Nephron (organoid): ENCODE measurements at regions not wholly inside any gene's neighbourhood (a gene's known extent, or its start where the extent isn't known, plus 50 kb on each side); places are given as distances from the start of the nearest gene placed in this dataset.

Source experiments
- H3K27ac Mint-ChIP-seq, 3 experiments: 2 replicates each; pipeline ENCODE4 v1.8.0; 2020; ENCODE audit warnings: mixed read lengths in 3 of 3, mild to moderate bottlenecking in 2 of 3, moderate library complexity in 1 of 3
- H3K27me3 Mint-ChIP-seq: 2 replicates; pipeline ENCODE4 v1.8.0; 2021; ENCODE audit warnings: low read depth, mild to moderate bottlenecking, moderate library complexity, mixed read lengths
- H3K36me3 Mint-ChIP-seq: 2 replicates; pipeline ENCODE4 v1.8.0; 2020; ENCODE audit warnings: low read depth, mixed read lengths
- H3K4me1 Mint-ChIP-seq: 2 replicates; pipeline ENCODE4 v1.8.0; 2020; ENCODE audit warnings: mixed read lengths
- H3K4me3 Mint-ChIP-seq, 3 experiments: 2 replicates each; pipeline ENCODE4 v1.8.0; 2020; ENCODE audit warnings: mild to moderate bottlenecking in 3 of 3, mixed read lengths in 3 of 3, moderate library complexity in 2 of 3
- H3K9me3 Mint-ChIP-seq: 2 replicates; pipeline ENCODE4 v1.8.0; 2020; ENCODE audit warnings: mixed read lengths
- TF ChIP-seq, protein P1 (sequence below), 3 experiments: fragments of 200-600 bp; sonication (generic); IDR thresholded peaks; one replicate each; pipeline ENCODE4 v1.5.0; 2021; ENCODE audit warnings: antibody characterized with exemption in 3 of 3; ENCODE audit not compliant: unreplicated experiment in 3 of 3

DNA sequence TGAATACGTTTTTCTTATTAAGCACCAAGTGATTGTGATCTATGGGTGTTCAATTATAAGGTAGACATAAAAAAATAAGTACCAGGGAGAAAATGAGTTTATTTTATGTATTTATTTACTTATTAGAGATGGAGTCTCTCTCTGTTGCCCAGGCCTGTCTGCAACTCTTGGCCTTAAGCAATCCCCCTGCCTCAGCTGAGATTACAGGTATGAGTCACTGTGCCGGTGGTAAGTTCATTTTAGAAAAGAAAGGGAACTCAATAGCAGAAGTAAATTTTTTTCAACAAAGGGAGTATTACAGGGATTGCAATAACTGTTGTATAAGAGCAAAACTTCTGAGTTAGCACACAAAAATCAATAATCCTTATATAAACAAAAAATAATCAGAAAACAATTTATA, 98.7 kb upstream of the FUT9 start:
- Mint-ChIP-seq H3K27me3 (no peaks in the 10 kb centered on the region), H3K4me1 (peaks cover 6% of the 10 kb centered on the region), H3K4me3 (no peak overlapping the region), H3K27ac (no peak overlapping the region), H3K36me3 (no peaks in the 10 kb centered on the region), H3K9me3 (no peaks in the 10 kb centered on the region)
- TF ChIP-seq, protein P1, sequence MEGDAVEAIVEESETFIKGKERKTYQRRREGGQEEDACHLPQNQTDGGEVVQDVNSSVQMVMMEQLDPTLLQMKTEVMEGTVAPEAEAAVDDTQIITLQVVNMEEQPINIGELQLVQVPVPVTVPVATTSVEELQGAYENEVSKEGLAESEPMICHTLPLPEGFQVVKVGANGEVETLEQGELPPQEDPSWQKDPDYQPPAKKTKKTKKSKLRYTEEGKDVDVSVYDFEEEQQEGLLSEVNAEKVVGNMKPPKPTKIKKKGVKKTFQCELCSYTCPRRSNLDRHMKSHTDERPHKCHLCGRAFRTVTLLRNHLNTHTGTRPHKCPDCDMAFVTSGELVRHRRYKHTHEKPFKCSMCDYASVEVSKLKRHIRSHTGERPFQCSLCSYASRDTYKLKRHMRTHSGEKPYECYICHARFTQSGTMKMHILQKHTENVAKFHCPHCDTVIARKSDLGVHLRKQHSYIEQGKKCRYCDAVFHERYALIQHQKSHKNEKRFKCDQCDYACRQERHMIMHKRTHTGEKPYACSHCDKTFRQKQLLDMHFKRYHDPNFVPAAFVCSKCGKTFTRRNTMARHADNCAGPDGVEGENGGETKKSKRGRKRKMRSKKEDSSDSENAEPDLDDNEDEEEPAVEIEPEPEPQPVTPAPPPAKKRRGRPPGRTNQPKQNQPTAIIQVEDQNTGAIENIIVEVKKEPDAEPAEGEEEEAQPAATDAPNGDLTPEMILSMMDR (IDR thresholded peaks at IDR 0.05; ENCODE audit: unreplicated experiment in 3 of 3): no peak

DNA sequence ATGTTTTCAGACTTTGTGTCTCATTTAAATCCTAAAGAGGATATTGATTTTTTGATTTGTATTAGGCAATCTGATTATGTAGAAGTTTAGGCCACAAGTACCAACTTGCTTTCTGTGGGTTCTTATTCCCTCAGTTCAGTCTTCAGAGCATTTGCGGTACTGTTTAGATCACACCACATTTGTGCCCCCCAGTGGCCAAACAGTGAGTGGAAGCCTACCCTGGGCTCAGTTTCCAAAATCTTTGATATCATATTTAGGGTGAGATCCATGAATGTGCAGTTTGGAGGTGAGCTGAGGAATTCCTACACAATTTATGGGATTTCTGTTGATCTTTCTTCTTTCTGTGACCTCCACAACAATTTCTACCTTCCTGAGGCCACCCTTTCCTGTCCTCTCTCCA, 92.3 kb upstream of the FUT9 start:
- no peaks in the 10 kb centered on the region for H3K36me3 Mint-ChIP-seq
- TF ChIP-seq, protein P1 (IDR thresholded peaks at IDR 0.05; ENCODE audit: unreplicated experiment in 3 of 3): peak in 2 of 3 experiments; percentile 9 to 29
- no peak overlapping the region for H3K4me3 Mint-ChIP-seq
- H3K9me3 Mint-ChIP-seq: no peaks in the 10 kb centered on the region
- H3K27me3 Mint-ChIP-seq: no peaks in the 10 kb centered on the region
- H3K27ac Mint-ChIP-seq: no peak overlapping the region
- H3K4me1 Mint-ChIP-seq: peaks cover 6% of the 10 kb centered on the region

DNA sequence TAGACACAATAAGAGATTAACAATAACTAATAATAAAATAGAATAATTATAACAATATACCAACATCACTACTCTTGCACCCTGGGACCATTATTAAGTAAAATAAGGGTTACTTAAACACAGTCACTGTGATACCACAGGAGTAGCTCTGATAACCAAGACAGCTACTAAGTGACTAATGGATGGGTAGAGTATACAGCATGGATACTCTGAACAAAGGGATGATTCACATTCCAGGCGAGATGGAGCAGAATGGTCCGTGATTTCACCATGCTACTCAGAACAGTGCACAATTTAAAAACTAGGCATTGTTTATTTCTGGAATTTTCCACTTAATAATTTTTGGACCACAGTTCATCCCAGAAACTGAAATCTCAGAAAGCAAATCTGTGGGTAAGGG, 80.0 kb upstream of the FUT9 start:
- Mint-ChIP-seq H3K27me3 (no peaks in the 10 kb centered on the region), H3K9me3 (no peaks in the 10 kb centered on the region), H3K4me3 (no peak overlapping the region), H3K36me3 (no peaks in the 10 kb centered on the region), H3K4me1 (no peaks in the 10 kb centered on the region), H3K27ac (no peak overlapping the region)
- TF ChIP-seq, protein P1 (IDR thresholded peaks at IDR 0.05; ENCODE audit: unreplicated experiment in 3 of 3): no peak

DNA sequence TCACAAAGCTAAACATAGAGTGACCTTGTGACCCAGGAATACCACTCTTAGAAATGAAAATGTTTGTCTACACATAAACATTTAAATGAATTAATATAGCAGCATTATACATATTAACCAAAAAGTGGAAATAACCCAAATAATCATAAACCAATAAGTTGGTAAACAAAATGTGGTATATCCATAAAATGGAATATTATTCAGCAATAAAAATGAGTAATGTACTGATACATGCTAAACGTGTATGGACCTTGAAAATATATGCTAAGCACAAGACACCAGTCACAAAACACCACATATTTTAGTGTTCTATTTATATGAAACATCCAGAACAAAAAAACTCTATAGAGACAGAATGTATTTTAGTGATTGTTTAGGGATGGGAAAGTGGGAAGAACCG, 68.9 kb upstream of the FUT9 start:
- TF ChIP-seq, protein P1 (IDR thresholded peaks at IDR 0.05; ENCODE audit: unreplicated experiment in 3 of 3): no peak
- H3K27me3 Mint-ChIP-seq: no peaks in the 10 kb centered on the region
- H3K9me3 Mint-ChIP-seq: peaks cover 5% of the 10 kb centered on the region
- no peaks in the 10 kb centered on the region for H3K4me1 Mint-ChIP-seq
- H3K27ac Mint-ChIP-seq: no peak overlapping the region
- H3K36me3 Mint-ChIP-seq: no peaks in the 10 kb centered on the region
- H3K4me3 Mint-ChIP-seq: no peak overlapping the region

DNA sequence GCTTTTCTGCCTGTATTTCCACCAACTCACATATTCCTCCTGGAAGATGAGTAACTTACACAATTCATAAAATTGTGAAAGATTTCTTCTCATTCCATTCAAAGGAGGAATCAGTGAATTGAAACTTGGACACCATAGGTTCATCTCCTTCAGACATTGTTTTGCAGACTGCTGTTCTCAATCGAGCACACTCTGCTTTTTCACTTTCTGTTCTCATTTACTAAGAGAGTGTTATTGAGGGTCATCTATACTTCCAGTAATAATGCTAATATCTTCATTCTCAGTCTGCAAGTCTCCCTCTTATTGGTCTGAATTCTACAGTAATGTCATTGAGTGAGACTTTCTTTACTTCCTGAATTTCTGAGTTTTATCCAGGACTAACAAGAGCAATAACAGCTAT, 67.5 kb upstream of the FUT9 start:
- H3K4me3 Mint-ChIP-seq: no peak overlapping the region
- no peaks in the 10 kb centered on the region for H3K4me1 Mint-ChIP-seq
- no peaks in the 10 kb centered on the region for H3K27me3 Mint-ChIP-seq
- TF ChIP-seq, protein P1 (IDR thresholded peaks at IDR 0.05; ENCODE audit: unreplicated experiment in 3 of 3): no peak
- peaks cover 5% of the 10 kb centered on the region for H3K9me3 Mint-ChIP-seq
- H3K27ac Mint-ChIP-seq: no peak overlapping the region
- H3K36me3 Mint-ChIP-seq: no peaks in the 10 kb centered on the region

DNA sequence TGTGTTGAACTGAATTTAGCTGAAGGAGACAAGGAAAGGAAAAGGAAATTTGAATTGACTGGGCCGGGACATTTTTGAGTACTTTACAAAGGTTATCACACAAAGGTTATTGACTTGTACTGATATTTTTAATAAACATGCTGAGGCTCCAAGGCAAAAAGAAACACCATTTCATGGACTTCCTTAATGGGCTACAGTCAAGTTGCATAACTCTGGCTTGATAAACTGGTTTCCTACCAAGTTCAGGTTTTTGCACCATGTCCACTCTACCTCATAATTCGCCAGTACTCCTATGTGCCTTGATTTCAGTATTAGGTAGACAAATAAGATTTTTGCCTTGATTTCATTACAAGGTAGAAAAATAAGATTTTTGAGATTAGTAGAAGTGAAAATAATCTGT, 65.8 kb upstream of the FUT9 start:
- TF ChIP-seq, protein P1 (IDR thresholded peaks at IDR 0.05; ENCODE audit: unreplicated experiment in 3 of 3): no peak
- no peaks in the 10 kb centered on the region for H3K27me3 Mint-ChIP-seq
- no peak overlapping the region for H3K4me3 Mint-ChIP-seq
- no peaks in the 10 kb centered on the region for H3K36me3 Mint-ChIP-seq
- H3K4me1 Mint-ChIP-seq: no peaks in the 10 kb centered on the region
- H3K9me3 Mint-ChIP-seq: peaks cover 5% of the 10 kb centered on the region
- H3K27ac Mint-ChIP-seq: no peak overlapping the region
